ENCODE measurements at regions not wholly inside any gene's neighbourhood (a gene's known extent, or its start where the extent isn't known, plus 50 kb on each side); places are given as distances from the start of the nearest gene placed in this dataset.

- no peak for TF ChIP-seq CTCF (IDR thresholded peaks at IDR 0.05)
- TF ChIP-seq POLR2AphosphoS5 (IDR thresholded peaks at IDR 0.05; ENCODE audit: low read depth, low read length) = no peak
- TF ChIP-seq, protein P1, sequence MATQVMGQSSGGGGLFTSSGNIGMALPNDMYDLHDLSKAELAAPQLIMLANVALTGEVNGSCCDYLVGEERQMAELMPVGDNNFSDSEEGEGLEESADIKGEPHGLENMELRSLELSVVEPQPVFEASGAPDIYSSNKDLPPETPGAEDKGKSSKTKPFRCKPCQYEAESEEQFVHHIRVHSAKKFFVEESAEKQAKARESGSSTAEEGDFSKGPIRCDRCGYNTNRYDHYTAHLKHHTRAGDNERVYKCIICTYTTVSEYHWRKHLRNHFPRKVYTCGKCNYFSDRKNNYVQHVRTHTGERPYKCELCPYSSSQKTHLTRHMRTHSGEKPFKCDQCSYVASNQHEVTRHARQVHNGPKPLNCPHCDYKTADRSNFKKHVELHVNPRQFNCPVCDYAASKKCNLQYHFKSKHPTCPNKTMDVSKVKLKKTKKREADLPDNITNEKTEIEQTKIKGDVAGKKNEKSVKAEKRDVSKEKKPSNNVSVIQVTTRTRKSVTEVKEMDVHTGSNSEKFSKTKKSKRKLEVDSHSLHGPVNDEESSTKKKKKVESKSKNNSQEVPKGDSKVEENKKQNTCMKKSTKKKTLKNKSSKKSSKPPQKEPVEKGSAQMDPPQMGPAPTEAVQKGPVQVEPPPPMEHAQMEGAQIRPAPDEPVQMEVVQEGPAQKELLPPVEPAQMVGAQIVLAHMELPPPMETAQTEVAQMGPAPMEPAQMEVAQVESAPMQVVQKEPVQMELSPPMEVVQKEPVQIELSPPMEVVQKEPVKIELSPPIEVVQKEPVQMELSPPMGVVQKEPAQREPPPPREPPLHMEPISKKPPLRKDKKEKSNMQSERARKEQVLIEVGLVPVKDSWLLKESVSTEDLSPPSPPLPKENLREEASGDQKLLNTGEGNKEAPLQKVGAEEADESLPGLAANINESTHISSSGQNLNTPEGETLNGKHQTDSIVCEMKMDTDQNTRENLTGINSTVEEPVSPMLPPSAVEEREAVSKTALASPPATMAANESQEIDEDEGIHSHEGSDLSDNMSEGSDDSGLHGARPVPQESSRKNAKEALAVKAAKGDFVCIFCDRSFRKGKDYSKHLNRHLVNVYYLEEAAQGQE (IDR thresholded peaks at IDR 0.05; ENCODE audit: insufficient read depth in 1 of 2, low read depth in 2 of 2, low read length in 1 of 2) = no peak
- no peak for TF ChIP-seq SIN3A (IDR thresholded peaks at IDR 0.05; ENCODE audit: borderline replicate concordance, insufficient read depth, low read depth, low read length)
Observed at GRCh38 chr1:79594121-79594698, 587.7 kb upstream of the ADGRL4 start.

All from Panc1 (cell line).